Right ventricle myocardium superior (tissue), 1 donor: ENCODE measurements at regions not wholly inside any gene's neighbourhood (a gene's known extent, or its start where the extent isn't known, plus 50 kb on each side); places are given as distances from the start of the nearest gene placed in this dataset.
"Not testable (repeated sequence)": the region's sequence is repeated elsewhere in the genome, so short reads cannot be mapped to it uniquely, and the experiment has no call there.

Experiments
- ATAC-seq: fragments of 200-7000 bp; cut with Tn5 transposase; one replicate; pipeline ENCODE4 v1.9.1; 2020; ENCODE audit warnings: mild to moderate bottlenecking; ENCODE audit not compliant: poor library complexity
- DNase-seq: peaks from one replicate; pipeline ENCODE4 v3.0.0-alpha.2; 2020
- intact Hi-C: fragments of 100-400 bp; cut with DNase I; formaldehyde crosslinking; loops from one replicate; pipeline ENCODE4 v1.11.2; 2022
- donor health status: DM: no; HTN: yes; CAD: no; lungs with severe emphysema.

GRCh38 chr3:124125315-124125714, 133.4 kb upstream of the ROPN1 start:
- ATAC-seq (no peak), DNase-seq (no peak)
- intact Hi-C loops = no loop called here

- DNase-seq (no peak), ATAC-seq (no peak)
- intact Hi-C loops = no loop called here
Observed at GRCh38 chr3:124126436-124127023, 134.6 kb upstream of the ROPN1 start.

- ATAC-seq (no peak), DNase-seq (no peak)
- intact Hi-C loops = no loop called here
Observed at GRCh38 chr3:124131158-124131557, 139.2 kb upstream of the ROPN1 start.

GRCh38 chr3:124131580-124131979, 139.7 kb upstream of the ROPN1 start:
- intact Hi-C loops = no loop called here
- no peak for DNase-seq
- ATAC-seq = peak; percentile 22

- intact Hi-C loops = no loop called here
- ATAC-seq (no peak), DNase-seq (no peak)
Observed at GRCh38 chr3:124132813-124133212, 140.9 kb upstream of the ROPN1 start.

- intact Hi-C loops = no loop called here
- DNase-seq = no peak
- no peak for ATAC-seq
Observed at GRCh38 chr3:124133366-124133940, 141.5 kb upstream of the ROPN1 start.

GRCh38 chr3:124137216-124137615, 145.3 kb upstream of the ROPN1 start:
- intact Hi-C loops = no loop called here
- DNase-seq = no peak

GRCh38 chr3:124138148-124138547, 146.2 kb upstream of the ROPN1 start:
- DNase-seq = no peak
- intact Hi-C loops = no loop called here
- ATAC-seq = no peak

More at GRCh38 chr3:124137216-124137615, 145.3 kb upstream of the ROPN1 start:
- no peak for ATAC-seq

- intact Hi-C loops = no loop called here
- ATAC-seq (no peak), DNase-seq (no peak)
Observed at GRCh38 chr3:124140746-124141145, 148.8 kb upstream of the ROPN1 start.

GRCh38 chr3:124142389-124142970, 150.6 kb upstream of the ROPN1 start:
- DNase-seq = no peak

GRCh38 chr3:124143047-124143446, 151.1 kb upstream of the ROPN1 start:
- DNase-seq = no peak
- intact Hi-C loops = no loop called here
- ATAC-seq = no peak

More at GRCh38 chr3:124142389-124142970, 150.6 kb upstream of the ROPN1 start:
- peak; percentile 57 for ATAC-seq
- intact Hi-C loops = no loop called here

GRCh38 chr3:124144035-124144814, 152.3 kb upstream of the ROPN1 start:
- peak; percentile 70 for ATAC-seq
- no peak for DNase-seq
- intact Hi-C loops = no loop called here

GRCh38 chr3:124147429-124147828, 155.5 kb upstream of the ROPN1 start:
- no peak for DNase-seq
- no peak for ATAC-seq
- intact Hi-C loops = no loop called here

- intact Hi-C loops = no loop called here
- ATAC-seq (no peak), DNase-seq (no peak)
Observed at GRCh38 chr3:124147946-124148345, 156.0 kb upstream of the ROPN1 start.

- no peak for DNase-seq
- ATAC-seq = no peak
- intact Hi-C loops = no loop called here
Observed at GRCh38 chr3:124149081-124149480, 157.2 kb upstream of the ROPN1 start.

- ATAC-seq (peak; percentile 41), DNase-seq (no peak)
- intact Hi-C loops = no loop called here
Observed at GRCh38 chr3:124149771-124150170, 157.8 kb upstream of the ROPN1 start.

- intact Hi-C loops, DNase-seq, ATAC-seq: not testable (repeated sequence)
Observed at GRCh38 chr3:124152891-124153290, 161.0 kb upstream of the ROPN1 start.

GRCh38 chr3:124156866-124157712, 165.2 kb upstream of the ROPN1 start:
- no peak for DNase-seq
- intact Hi-C loops = no loop called here
- no peak for ATAC-seq

- ATAC-seq (no peak), DNase-seq (no peak)
- intact Hi-C loops = no loop called here
Observed at GRCh38 chr3:124157748-124158147, 165.8 kb upstream of the ROPN1 start.
